Spleen (tissue), 11 donors: ENCODE measurements at regions not wholly inside any gene's neighbourhood (a gene's known extent, or its start where the extent isn't known, plus 50 kb on each side); places are given as distances from the start of the nearest gene placed in this dataset.

Experiments
- DNase-seq: peaks from one replicate; pipeline ENCODE4 v3.0.0-alpha.2; 2020
- H3K27ac ChIP-seq, 8 donors: fragments of 200-600 bp; sonication (generic) in 7 of 8; 1 replicate in 4 of 8; 2 replicates in 4 of 8; pipeline versions ENCODE4 v1.5.0 to v1.8.0; 2016 to 2021; ENCODE audit warnings: inconsistent platforms in 4 of 8, mild to moderate bottlenecking in 4 of 8, moderate library complexity in 1 of 8
- H3K27me3 ChIP-seq, 7 donors: fragments of 200-600 bp; sonication (generic) in 6 of 7; replicated peaks in 1 of 7; 1 replicate in 4 of 7; 2 replicates in 3 of 7; pipeline versions ENCODE4 v1.5.0 to v1.8.0; 2016 to 2021; ENCODE audit warnings: inconsistent platforms in 3 of 7, mild to moderate bottlenecking in 1 of 7
- H3K36me3 ChIP-seq, 6 donors: fragments of 200-600 bp; sonication (generic) in 5 of 6; 1 replicate in 4 of 6; 2 replicates in 2 of 6; pipeline versions ENCODE4 v1.5.0 to v1.8.0; 2016 to 2021; ENCODE audit warnings: inconsistent platforms in 2 of 6
- H3K4me1 ChIP-seq, 6 donors: fragments of 200-600 bp; sonication (generic) in 5 of 6; 1 replicate in 3 of 6; 2 replicates in 3 of 6; pipeline versions ENCODE4 v1.5.0 to v1.8.0; 2016 to 2021; ENCODE audit warnings: inconsistent platforms in 3 of 6
- H3K4me3 ChIP-seq, 8 donors: fragments of 200-600 bp; sonication (generic) in 7 of 8; 1 replicate in 4 of 8; 2 replicates in 4 of 8; pipeline versions ENCODE4 v1.5.0 to v1.8.0; 2016 to 2021; ENCODE audit warnings: inconsistent platforms in 4 of 8, mild to moderate bottlenecking in 4 of 8, moderate library complexity in 2 of 8
- H3K9me3 ChIP-seq, 8 donors: fragments of 200-600 bp; sonication (generic) in 7 of 8; 1 replicate in 4 of 8; 2 replicates in 4 of 8; pipeline versions ENCODE4 v1.5.0 to v1.8.0; 2016 to 2021; ENCODE audit warnings: inconsistent platforms in 4 of 8
- POLR2A ChIP-seq, 3 donors: fragments of 450-650 bp; IDR thresholded peaks; one replicate each; pipeline ENCODE4 v1.5.1; 2017; ENCODE audit warnings: antibody characterized with exemption in 3 of 3, mild to moderate bottlenecking in 1 of 3
- POLR2AphosphoS5 ChIP-seq, 3 donors: sonication (generic); formaldehyde crosslinking; IDR thresholded peaks; one replicate each; pipeline ENCODE4 v1.5.1; 2017; ENCODE audit warnings: antibody characterized with exemption in 3 of 3
- WGBS, 5 donors: extraction: QIAGEN DNeasy Blood & Tissue Kit in 3 of 5; methylation state at CpG; one replicate each; pipeline versions ENCODE4 v1.1.5 to v1.1.7; 2013 to 2018; 5-methylcytosine and 5-hydroxymethylcytosine counted together
- intact Hi-C: fragments of 100-400 bp; cut with DNase I; formaldehyde crosslinking; loops from one replicate; pipeline ENCODE4 v1.15.0; 2023; ENCODE audit warnings: low total_unique reads
- TF ChIP-seq, protein P1 (sequence below), 11 experiments: fragments of 200-600 bp in 7 of 11; fragments of 450-650 bp in 4 of 11; sonication (generic) in 4 of 11; IDR thresholded peaks in 8 of 11; conservative IDR thresholded peaks in 3 of 11; 1 replicate in 7 of 11; 2 replicates in 4 of 11; pipeline versions ENCODE4 v1.4.0 to v1.8.0; 2016 to 2021; ENCODE audit warnings: antibody characterized with exemption in 11 of 11, inconsistent platforms in 4 of 11, mild to moderate bottlenecking in 1 of 11
- donor health status: healthy with polysubstance abuse.
- donor health status: DM: no; HTN: no; CAD: no; lungs with moderate emphysema.
- donor health status: DM: no; HTN: no; CAD: no.
- donor health status: Bipolar disorder and iron deficiency.
- donor health status: healthy.
- donor health status: DM: no; HTN: no; CAD: no.
- donor health status: DM: yes; HTN: yes; CAD: no.

DNA sequence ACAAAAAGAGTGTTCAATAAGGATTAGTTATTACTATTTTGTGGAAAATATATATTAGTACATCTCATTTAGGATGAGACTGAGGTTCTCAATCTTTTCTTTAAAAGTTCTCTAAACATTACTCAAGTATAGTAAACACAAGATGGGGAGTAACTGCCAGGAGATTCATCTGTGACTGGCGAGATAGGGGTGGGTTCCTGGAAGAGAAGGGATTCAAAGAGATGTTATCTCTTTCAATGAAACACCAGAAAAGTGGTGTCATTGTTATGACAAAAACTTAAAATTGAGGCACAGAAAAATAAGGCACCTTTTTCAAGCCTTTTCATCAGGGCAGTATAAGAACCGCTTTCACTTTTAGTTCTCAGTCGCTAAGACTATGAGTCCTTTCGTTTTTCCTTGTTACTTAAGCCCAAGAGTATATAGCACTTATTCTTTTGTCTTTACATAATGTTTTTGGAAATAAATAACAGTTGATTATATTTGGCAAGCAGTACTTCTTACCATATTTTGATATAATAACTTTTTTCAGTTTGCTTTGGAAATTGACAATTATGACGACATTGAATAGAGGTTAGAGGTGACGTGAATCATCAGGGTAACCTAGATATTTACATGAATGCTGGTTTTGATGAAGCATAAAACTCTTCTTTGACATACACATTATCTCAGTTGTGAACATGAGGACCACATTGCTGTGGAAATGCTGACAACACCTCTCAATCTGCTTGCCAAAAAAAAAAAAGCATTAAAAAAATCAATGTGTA is 393.9 kb upstream of the TCF4 start:
- WGBS, 5 donors: 82 to 90% (median 86%) methylated on average over 6 of the region's 6 CpGs
- DNase-seq: no peak
- Histone ChIP-seq H3K36me3 (no peaks in the 10 kb centered on the region), H3K4me3 (no peak overlapping the region), H3K27me3 (no peaks in the 10 kb centered on the region), H3K4me1 (no peaks in the 10 kb centered on the region), H3K27ac (no peak overlapping the region), H3K9me3 (peaks cover 0 to 15% (median 8%) of the 10 kb centered on the region in 8 donors)
- intact Hi-C loops: no loop called here
- TF ChIP-seq POLR2AphosphoS5 (IDR thresholded peaks at IDR 0.05) (no peak), POLR2A (IDR thresholded peaks at IDR 0.05) (no peak)
- TF ChIP-seq, protein P1, sequence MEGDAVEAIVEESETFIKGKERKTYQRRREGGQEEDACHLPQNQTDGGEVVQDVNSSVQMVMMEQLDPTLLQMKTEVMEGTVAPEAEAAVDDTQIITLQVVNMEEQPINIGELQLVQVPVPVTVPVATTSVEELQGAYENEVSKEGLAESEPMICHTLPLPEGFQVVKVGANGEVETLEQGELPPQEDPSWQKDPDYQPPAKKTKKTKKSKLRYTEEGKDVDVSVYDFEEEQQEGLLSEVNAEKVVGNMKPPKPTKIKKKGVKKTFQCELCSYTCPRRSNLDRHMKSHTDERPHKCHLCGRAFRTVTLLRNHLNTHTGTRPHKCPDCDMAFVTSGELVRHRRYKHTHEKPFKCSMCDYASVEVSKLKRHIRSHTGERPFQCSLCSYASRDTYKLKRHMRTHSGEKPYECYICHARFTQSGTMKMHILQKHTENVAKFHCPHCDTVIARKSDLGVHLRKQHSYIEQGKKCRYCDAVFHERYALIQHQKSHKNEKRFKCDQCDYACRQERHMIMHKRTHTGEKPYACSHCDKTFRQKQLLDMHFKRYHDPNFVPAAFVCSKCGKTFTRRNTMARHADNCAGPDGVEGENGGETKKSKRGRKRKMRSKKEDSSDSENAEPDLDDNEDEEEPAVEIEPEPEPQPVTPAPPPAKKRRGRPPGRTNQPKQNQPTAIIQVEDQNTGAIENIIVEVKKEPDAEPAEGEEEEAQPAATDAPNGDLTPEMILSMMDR (IDR thresholded peaks at IDR 0.05 in 8 of 11, conservative IDR thresholded peaks at IDR 0.05 in 3 of 11): no peak

DNA sequence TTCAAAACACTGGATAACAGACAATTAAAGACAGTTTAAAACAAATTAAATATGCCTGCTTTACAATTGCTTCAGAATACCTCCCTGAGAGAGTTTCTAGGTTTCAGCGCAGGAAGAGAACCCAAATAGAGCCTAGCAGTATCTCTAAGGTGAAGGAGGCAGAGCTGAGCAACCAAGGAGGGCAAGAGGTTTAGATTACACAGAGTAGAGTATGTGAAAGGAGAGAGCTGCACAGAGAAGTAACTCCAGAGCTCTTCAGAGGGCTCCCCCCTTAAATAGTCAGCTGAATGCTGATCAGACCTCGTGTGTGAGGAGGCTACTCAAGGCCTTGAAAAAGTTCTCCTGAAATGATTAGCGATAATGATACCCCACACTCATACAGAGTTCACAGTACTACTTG is 386.5 kb upstream of the TCF4 start:
- Histone ChIP-seq H3K27ac (no peak overlapping the region), H3K27me3 (no peaks in the 10 kb centered on the region), H3K9me3 (no peaks in the 10 kb centered on the region), H3K36me3 (no peaks in the 10 kb centered on the region), H3K4me1 (no peaks in the 10 kb centered on the region), H3K4me3 (no peak overlapping the region)
- intact Hi-C loops: no loop called here
- TF ChIP-seq, protein P1 (IDR thresholded peaks at IDR 0.05 in 8 of 11, conservative IDR thresholded peaks at IDR 0.05 in 3 of 11): no peak
- no peak for TF ChIP-seq POLR2A (IDR thresholded peaks at IDR 0.05)
- TF ChIP-seq POLR2AphosphoS5 (IDR thresholded peaks at IDR 0.05): no peak
- 74 to 81% (median 76%) methylated on average over 3 of the region's 3 CpGs for WGBS, 5 donors
- DNase-seq: no peak

DNA sequence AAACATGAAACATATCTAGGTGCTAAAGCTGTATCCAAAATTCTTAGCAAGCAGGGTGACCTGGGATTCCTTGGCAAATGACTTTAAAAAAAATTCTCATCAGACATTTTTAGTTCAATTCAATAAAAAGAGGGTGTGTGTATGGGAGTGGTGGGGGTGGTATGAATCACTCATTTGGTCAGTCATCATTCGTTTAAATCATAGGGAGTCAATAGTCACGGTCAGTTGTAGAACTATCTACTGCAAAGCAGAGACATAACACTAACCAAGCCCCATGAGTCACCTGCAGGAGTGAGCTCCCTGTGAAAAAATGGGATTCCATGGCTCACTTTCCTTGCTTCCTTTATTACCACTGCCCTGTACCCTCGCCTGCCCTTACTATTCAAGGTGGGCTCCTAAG is 380.6 kb upstream of the TCF4 start:
- no peaks in the 10 kb centered on the region for H3K36me3 ChIP-seq
- H3K4me3 ChIP-seq: no peak overlapping the region
- H3K27ac ChIP-seq: no peak overlapping the region
- H3K4me1 ChIP-seq: no peaks in the 10 kb centered on the region
- WGBS, 5 donors: 91 to 98% (median 92%) methylated on average over 3 of the region's 3 CpGs
- no peak for DNase-seq
- intact Hi-C loops: no loop called here
- H3K27me3 ChIP-seq: no peaks in the 10 kb centered on the region
- no peak for TF ChIP-seq POLR2AphosphoS5 (IDR thresholded peaks at IDR 0.05)
- TF ChIP-seq, protein P1 (IDR thresholded peaks at IDR 0.05 in 8 of 11, conservative IDR thresholded peaks at IDR 0.05 in 3 of 11): no peak
- no peaks in the 10 kb centered on the region for H3K9me3 ChIP-seq

DNA sequence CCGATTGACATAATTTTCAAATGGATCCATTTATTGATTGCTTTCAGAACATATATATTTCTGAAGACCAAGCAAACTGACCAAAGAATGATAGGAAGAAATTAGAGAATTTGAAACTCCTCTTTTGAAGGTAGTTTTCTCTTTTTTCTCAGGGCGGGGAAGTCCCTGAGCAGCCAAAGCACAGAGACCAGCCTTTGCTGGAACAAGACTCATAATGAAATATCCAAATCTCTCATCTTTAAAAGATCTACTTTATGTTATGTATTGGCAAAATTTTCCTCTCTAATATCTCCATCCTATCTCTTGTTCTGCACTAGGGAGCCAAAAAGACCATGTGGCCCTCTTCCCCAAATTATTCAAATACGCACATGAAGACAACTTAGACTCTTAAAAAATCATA is 379.0 kb upstream of the TCF4 start:
- TF ChIP-seq POLR2A (IDR thresholded peaks at IDR 0.05) (no peak), POLR2AphosphoS5 (IDR thresholded peaks at IDR 0.05) (no peak)
- TF ChIP-seq, protein P1 (IDR thresholded peaks at IDR 0.05 in 8 of 11, conservative IDR thresholded peaks at IDR 0.05 in 3 of 11): no peak
- WGBS, 5 donors: 80 to 87% (median 85%) methylated on average over 3 of the region's 3 CpGs

More for the DNA sequence above, 379.0 kb upstream of the TCF4 start:
- no peak overlapping the region for H3K27ac ChIP-seq
- H3K27me3 ChIP-seq: no peaks in the 10 kb centered on the region
- no peaks in the 10 kb centered on the region for H3K4me1 ChIP-seq
- no peak overlapping the region for H3K4me3 ChIP-seq
- no peak for DNase-seq
- H3K36me3 ChIP-seq: no peaks in the 10 kb centered on the region
- intact Hi-C loops: no loop called here
- no peaks in the 10 kb centered on the region for H3K9me3 ChIP-seq
